GM23338 (cell line): ENCODE measurements at regions not wholly inside any gene's neighbourhood (a gene's known extent, or its start where the extent isn't known, plus 50 kb on each side); places are given as distances from the start of the nearest gene placed in this dataset.

Experiments
- ATAC-seq: fragments of 200-7000 bp; cut with Tn5 transposase; 3 replicates; pipeline ENCODE4 v1.9.1; 2020
- DNase-seq: peaks from one replicate; pipeline ENCODE4 v3.0.0-alpha.2; 2015; ENCODE audit warnings: low spot score
- H2AFZ ChIP-seq: fragments of 200-600 bp; sonication (generic); 2 replicates; pipeline ENCODE4 v1.8.0; 2016; ENCODE audit warnings: antibody characterized with exemption, mild to moderate bottlenecking, moderate library complexity
- H3F3A ChIP-seq: fragments of 200-600 bp; sonication (generic); replicated peaks from 2 replicates; pipeline ENCODE4 v1.8.0; 2017; ENCODE audit warnings: antibody characterized with exemption, mixed run types, low read depth
- H3K27ac ChIP-seq: fragments of 200-600 bp; sonication (generic); 2 replicates; pipeline ENCODE4 v1.6.1; 2016; ENCODE audit warnings: low read depth
- H3K27me3 ChIP-seq: fragments of 200-600 bp; sonication (generic); 2 replicates; pipeline ENCODE4 v1.8.0; 2016; ENCODE audit warnings: mild to moderate bottlenecking, mixed run types, moderate library complexity; ENCODE audit not compliant: insufficient read depth
- H3K36me3 ChIP-seq: fragments of 200-600 bp; sonication (generic); 2 replicates; pipeline ENCODE4 v1.8.0; 2016; ENCODE audit warnings: mild to moderate bottlenecking; ENCODE audit not compliant: insufficient read depth
- H3K4me1 ChIP-seq: fragments of 200-600 bp; sonication (generic); 2 replicates; pipeline ENCODE4 v1.8.0; 2016; ENCODE audit warnings: mild to moderate bottlenecking, moderate library complexity; ENCODE audit not compliant: insufficient read depth
- H3K4me2 ChIP-seq: fragments of 200-600 bp; sonication (generic); 2 replicates; pipeline ENCODE4 v1.7.1; 2017; ENCODE audit warnings: mixed run types
- H3K4me3 ChIP-seq: fragments of 200-600 bp; sonication (generic); 2 replicates; pipeline ENCODE4 v1.6.1; 2016; ENCODE audit warnings: mixed run types
- H3K79me2 ChIP-seq: fragments of 200-600 bp; sonication (generic); replicated peaks from 2 replicates; pipeline ENCODE4 v1.8.0; 2017; ENCODE audit warnings: mild to moderate bottlenecking; ENCODE audit not compliant: insufficient read depth
- H3K9me2 ChIP-seq: fragments of 200-600 bp; sonication (generic); 2 replicates; pipeline ENCODE4 v1.8.0; 2017; ENCODE audit not compliant: insufficient read depth
- H4K20me1 ChIP-seq: fragments of 200-600 bp; sonication (generic); replicated peaks from 2 replicates; pipeline ENCODE4 v1.8.0; 2017; ENCODE audit warnings: mild to moderate bottlenecking; ENCODE audit not compliant: insufficient read depth
- H3K27ac Mint-ChIP-seq: 2 replicates; pipeline ENCODE4 v1.8.0; 2020; ENCODE audit warnings: inconsistent platforms, mild to moderate bottlenecking, moderate library complexity, mixed read lengths
- H3K27me3 Mint-ChIP-seq: 3 replicates; pipeline ENCODE4 v1.8.0; 2022; ENCODE audit warnings: low read depth, mild to moderate bottlenecking, moderate library complexity, mixed read lengths, inconsistent platforms; ENCODE audit not compliant: insufficient read depth, poor library complexity
- H3K36me3 Mint-ChIP-seq: 3 replicates; pipeline ENCODE4 v1.8.0; 2021; ENCODE audit warnings: low read depth, mild to moderate bottlenecking, inconsistent platforms, moderate library complexity, mixed read lengths
- H3K4me1 Mint-ChIP-seq: 3 replicates; pipeline ENCODE4 v1.8.0; 2020; ENCODE audit warnings: mild to moderate bottlenecking, inconsistent platforms, mixed read lengths
- H3K4me3 Mint-ChIP-seq: 3 replicates; pipeline ENCODE4 v1.8.0; 2021; ENCODE audit warnings: moderate library complexity, mild to moderate bottlenecking, inconsistent platforms, mixed read lengths
- H3K9me3 Mint-ChIP-seq: 3 replicates; pipeline ENCODE4 v1.8.0; 2020; ENCODE audit warnings: moderate library complexity, mild to moderate bottlenecking, inconsistent platforms, mixed read lengths
- CTCF ChIP-seq, 2 experiments: fragments of 200-600 bp in 1 of 2; sonication (generic) in 1 of 2; conservative IDR thresholded peaks; 2 replicates each; pipeline versions ENCODE4 v1.5.1 to v1.6.1; 2016 to 2017; ENCODE audit warnings: antibody characterized with exemption in 2 of 2, low read depth in 2 of 2, mild to moderate bottlenecking in 2 of 2, moderate library complexity in 1 of 2
- POLR2AphosphoS5 ChIP-seq: IDR thresholded peaks from 2 replicates; pipeline ENCODE4 v1.6.1; 2016; ENCODE audit warnings: antibody characterized with exemption, low read depth
- ZNF331 ChIP-seq: fragments of 250-450 bp; sonication (Bioruptor Pico); IDR thresholded peaks from 2 replicates; pipeline ENCODE4 v1.5.0; 2020; ENCODE audit warnings: low read depth, mild to moderate bottlenecking, moderate library complexity
- ZNF462 ChIP-seq: fragments of 250-450 bp; sonication (Bioruptor Pico); IDR thresholded peaks from 2 replicates; pipeline ENCODE4 v1.5.0; 2020; ENCODE audit warnings: mild to moderate bottlenecking, moderate library complexity

- H3K9me3 Mint-ChIP-seq = no peaks in the 10 kb centered on the region
- H3K4me1 ChIP-seq = no peaks in the 10 kb centered on the region
- H3K4me3 Mint-ChIP-seq = no peak overlapping the region
- ATAC-seq = no peak; the same call in 2 of the 3 replicates
- DNase-seq = peak; percentile 49
- H4K20me1 ChIP-seq = no peaks in the 10 kb centered on the region
- TF ChIP-seq CTCF (conservative IDR thresholded peaks at IDR 0.05; ENCODE audit: low read depth in 2 of 2) (peak; percentile 71 to 79), POLR2AphosphoS5 (no peak)
- H3K27me3 ChIP-seq = no peaks in the 10 kb centered on the region
- H3K9me2 ChIP-seq = 0 out of 2 replicates have a peak, but pooled peaks cover under 1% of the 10 kb centered on the region
- peaks cover 2% of the 10 kb centered on the region for H3K27me3 Mint-ChIP-seq
- no peaks in the 10 kb centered on the region for H3K4me1 Mint-ChIP-seq
- no peak overlapping the region for H3K27ac ChIP-seq
- H3K79me2 ChIP-seq = no peaks in the 10 kb centered on the region
- no peak overlapping the region for H3K4me2 ChIP-seq
- no peaks in the 10 kb centered on the region for H3F3A ChIP-seq
- no peaks in the 10 kb centered on the region for H3K36me3 ChIP-seq
- no peaks in the 10 kb centered on the region; the same call in 1 of the 3 replicates for H3K36me3 Mint-ChIP-seq
- H2AFZ ChIP-seq = no peak overlapping the region
- H3K4me3 ChIP-seq = no peak overlapping the region
- H3K27ac Mint-ChIP-seq = no peak overlapping the region
Observed at GRCh38 chr4:33649015-33649414, 2595.3 kb downstream of the ARAP2 start.

- Histone ChIP-seq H4K20me1 (no peaks in the 10 kb centered on the region), H2AFZ (no peak overlapping the region), H3K4me3 (no peak overlapping the region), H3K9me2 (no peaks in the 10 kb centered on the region), H3K27me3 (no peaks in the 10 kb centered on the region), H3K79me2 (no peaks in the 10 kb centered on the region), H3K4me2 (no peak overlapping the region), H3K36me3 (no peaks in the 10 kb centered on the region), H3K4me1 (no peaks in the 10 kb centered on the region), H3F3A (no peaks in the 10 kb centered on the region), H3K27ac (no peak overlapping the region)
- DNase-seq (no peak), ATAC-seq (no peak)
- Mint-ChIP-seq H3K36me3 (no peaks in the 10 kb centered on the region; the same call in 1 of the 3 replicates), H3K4me1 (no peaks in the 10 kb centered on the region), H3K9me3 (no peaks in the 10 kb centered on the region), H3K4me3 (no peak overlapping the region), H3K27me3 (peaks cover 2% of the 10 kb centered on the region), H3K27ac (no peak overlapping the region)
- no peak for TF ChIP-seq ZNF331 (CRISPR knock-in tag)
- no peak for TF ChIP-seq ZNF462 (CRISPR knock-in tag)
Observed at GRCh38 chr4:33649471-33649870, 2594.8 kb downstream of the ARAP2 start.
